ENCODE measurements at regions not wholly inside any gene's neighbourhood (a gene's known extent, or its start where the extent isn't known, plus 50 kb on each side); places are given as distances from the start of the nearest gene placed in this dataset.

GRCh38 chr20:40835321-40835720 lies 146.3 kb upstream of the MAFB start:
- no peak overlapping the region for H3K27ac ChIP-seq (ENCODE audit: low read depth in 1 of 2, low read length in 2 of 2)
- peaks cover 3 to 14% (median 4%) of the 10 kb centered on the region in 4 donors for H3K9me3 ChIP-seq (ENCODE audit: control insufficient read depth in 4 of 4, low read length in 3 of 4)
- 75% methylated on average over 5 of the region's 5 CpGs for WGBS
- TF ChIP-seq RXRA (IDR thresholded peaks at IDR 0.05), result no peak
- TF ChIP-seq NR2F2 (IDR thresholded peaks at IDR 0.05), result no peak
- TF ChIP-seq ATF3 (IDR thresholded peaks at IDR 0.05), result no peak
- no peak for TF ChIP-seq YY1 (IDR thresholded peaks at IDR 0.05)
- no peak for TF ChIP-seq TAF1 (conservative IDR thresholded peaks at IDR 0.05)
- no peak for TF ChIP-seq HNF4A (conservative IDR thresholded peaks at IDR 0.05)
- TF ChIP-seq JUND (IDR thresholded peaks at IDR 0.05), result no peak
- TF ChIP-seq EGR1 (IDR thresholded peaks at IDR 0.05; ENCODE audit: low read depth in 2 of 2), result no peak
- TF ChIP-seq ZBTB33 (IDR thresholded peaks at IDR 0.05), result no peak
- no peak for TF ChIP-seq FOXA1 (IDR thresholded peaks at IDR 0.05)
- no peak for TF ChIP-seq GABPA (IDR thresholded peaks at IDR 0.05 in 1 of 2, conservative IDR thresholded peaks at IDR 0.05 in 1 of 2)
- TF ChIP-seq SP1 (IDR thresholded peaks at IDR 0.05), result no peak
- no peak for TF ChIP-seq HNF4G (IDR thresholded peaks at IDR 0.05)
- H3K36me3 ChIP-seq (ENCODE audit: control insufficient read depth in 4 of 4, insufficient read depth in 3 of 4, low read depth in 1 of 4, low read length in 3 of 4), result no peaks in the 10 kb centered on the region
- H3K27me3 ChIP-seq (ENCODE audit: control insufficient read depth in 4 of 4, insufficient read depth in 4 of 4, low read length in 3 of 4), result no peaks in the 10 kb centered on the region
- no peak overlapping the region for H3K4me3 ChIP-seq (ENCODE audit: low read depth in 1 of 3, low read length in 3 of 3)
- no peak overlapping the region for H3K9ac ChIP-seq (ENCODE audit: low read depth in 1 of 2, low read length in 2 of 2)
- no peaks in the 10 kb centered on the region for H3K4me1 ChIP-seq (ENCODE audit: control insufficient read depth in 4 of 4, insufficient read depth in 4 of 4, low read length in 3 of 4)
- DNase-seq (ENCODE audit: low spot score), result no peak

- no peaks in the 10 kb centered on the region for H3K36me3 ChIP-seq (ENCODE audit: control insufficient read depth in 4 of 4, insufficient read depth in 3 of 4, low read depth in 1 of 4, low read length in 3 of 4)
- H3K27me3 ChIP-seq (ENCODE audit: control insufficient read depth in 4 of 4, insufficient read depth in 4 of 4, low read length in 3 of 4), result no peaks in the 10 kb centered on the region
- no peak for DNase-seq (ENCODE audit: low spot score)
- no peak overlapping the region for H3K9ac ChIP-seq (ENCODE audit: low read depth in 1 of 2, low read length in 2 of 2)
- peaks cover 3 to 14% (median 4%) of the 10 kb centered on the region in 4 donors for H3K9me3 ChIP-seq (ENCODE audit: control insufficient read depth in 4 of 4, low read length in 3 of 4)
- H3K27ac ChIP-seq (ENCODE audit: low read depth in 1 of 2, low read length in 2 of 2), result no peak overlapping the region
- no peak overlapping the region for H3K4me3 ChIP-seq (ENCODE audit: low read depth in 1 of 3, low read length in 3 of 3)
- H3K4me1 ChIP-seq (ENCODE audit: control insufficient read depth in 4 of 4, insufficient read depth in 4 of 4, low read length in 3 of 4), result no peaks in the 10 kb centered on the region
- TF ChIP-seq YY1 (IDR thresholded peaks at IDR 0.05) (no peak), HNF4G (IDR thresholded peaks at IDR 0.05) (no peak), ZBTB33 (IDR thresholded peaks at IDR 0.05) (no peak), TAF1 (conservative IDR thresholded peaks at IDR 0.05) (no peak), REST (IDR thresholded peaks at IDR 0.05) (no peak), JUND (IDR thresholded peaks at IDR 0.05) (no peak), EGR1 (IDR thresholded peaks at IDR 0.05; ENCODE audit: low read depth in 2 of 2) (no peak), HNF4A (conservative IDR thresholded peaks at IDR 0.05) (no peak), NR2F2 (IDR thresholded peaks at IDR 0.05) (no peak), MAX (IDR thresholded peaks at IDR 0.05) (no peak), ATF3 (IDR thresholded peaks at IDR 0.05) (no peak)
- WGBS, result 65% methylated on average over 3 of the region's 3 CpGs
Measured at GRCh38 chr20:40838509-40838908, 149.5 kb upstream of the MAFB start.
